GM12864 (cell line): ENCODE measurements at regions not wholly inside any gene's neighbourhood (a gene's known extent, or its start where the extent isn't known, plus 50 kb on each side); places are given as distances from the start of the nearest gene placed in this dataset.

ENCODE experiments used
- DNase-seq: peaks from one replicate; pipeline ENCODE4 v3.0.0-alpha.2; 2011; ENCODE audit warnings: low read depth
- H3K4me3 ChIP-seq: 2 replicates; pipeline ENCODE4 v1.5.1; 2011; ENCODE audit warnings: mild to moderate bottlenecking, low read depth, low read length, control low read depth
- CTCF ChIP-seq: IDR thresholded peaks from 2 replicates; pipeline ENCODE4 v1.5.1; 2011; ENCODE audit warnings: low read depth, mild to moderate bottlenecking, moderate library complexity, low read length, control low read depth, inconsistent platforms; ENCODE audit errors: missing control alignments

DNA sequence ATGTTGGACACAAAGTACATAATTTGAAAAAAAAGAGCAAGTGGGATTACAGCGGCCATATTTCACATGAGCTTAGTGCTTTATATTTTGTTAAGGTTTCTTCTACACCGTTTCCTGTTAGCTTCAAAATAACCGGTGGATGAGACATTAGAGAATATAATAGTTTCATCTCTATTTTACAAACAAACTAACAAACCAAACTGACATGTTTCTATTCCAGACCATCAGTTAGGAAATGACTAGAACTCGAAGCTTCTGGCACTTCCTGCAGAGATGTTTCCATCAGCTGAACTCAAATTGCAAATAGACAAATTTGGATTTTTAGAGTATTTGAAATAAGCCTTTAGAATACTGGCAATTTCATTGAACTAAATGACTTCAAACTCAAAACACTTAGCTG, 86.5 kb downstream of the MTRR start:
- no peak for TF ChIP-seq CTCF
- H3K4me3 ChIP-seq, result no peak overlapping the region
- DNase-seq, result no peak

DNA sequence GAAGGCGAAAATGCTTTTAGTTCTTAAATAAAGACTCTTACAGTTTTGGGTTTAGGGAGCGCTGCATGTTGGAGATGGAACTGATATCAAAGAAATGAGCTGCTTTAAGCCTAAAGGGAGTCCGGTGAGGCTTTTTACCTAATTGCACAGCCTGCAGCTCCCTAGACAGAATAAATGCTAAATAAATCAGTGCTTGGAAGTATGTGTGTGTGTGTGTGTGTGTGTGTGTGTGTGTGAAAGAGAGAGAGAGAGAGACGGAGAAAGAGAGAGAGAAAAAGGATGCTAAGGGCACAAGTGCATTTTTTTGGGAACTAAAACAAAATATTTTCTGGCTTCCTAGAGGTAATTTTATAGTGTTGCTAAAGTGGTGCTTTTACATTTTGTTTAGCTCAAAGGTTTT, 88.4 kb downstream of the MTRR start:
- H3K4me3 ChIP-seq, result no peak overlapping the region
- TF ChIP-seq CTCF, result no peak
- no peak for DNase-seq

GRCh38 chr5:7960142-7960541, 91.2 kb downstream of the MTRR start:
- no peak for DNase-seq
- no peak for TF ChIP-seq CTCF
- H3K4me3 ChIP-seq, result no peak overlapping the region

DNA sequence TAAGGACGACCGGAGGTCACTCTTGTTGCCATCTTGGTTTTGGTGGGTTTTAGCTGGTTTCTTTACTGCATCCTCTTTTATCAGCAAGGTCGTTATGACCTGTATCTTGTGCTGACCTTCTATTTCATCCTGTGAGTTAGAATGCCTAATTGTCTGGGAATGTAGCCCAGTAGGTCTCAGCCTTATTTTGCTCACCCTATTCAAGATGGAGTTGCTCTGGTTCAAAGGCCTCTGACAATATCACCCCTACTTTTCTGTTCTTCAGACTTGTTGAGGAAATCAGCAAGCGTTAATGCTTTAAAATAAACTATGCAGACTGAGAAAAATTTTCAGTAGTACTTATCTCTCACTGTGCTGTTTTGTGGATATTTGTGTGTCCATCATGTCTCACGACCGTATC, 92.6 kb downstream of the MTRR start:
- no peak for TF ChIP-seq CTCF
- H3K4me3 ChIP-seq, result no peak overlapping the region
- DNase-seq, result no peak

- no peak for TF ChIP-seq CTCF
- no peak for DNase-seq
- no peak overlapping the region for H3K4me3 ChIP-seq
Measured at GRCh38 chr5:7970816-7971215, 101.9 kb downstream of the MTRR start.

GRCh38 chr5:7976411-7977190, 107.7 kb downstream of the MTRR start:
- DNase-seq, result no peak
- H3K4me3 ChIP-seq, result no peak overlapping the region
- TF ChIP-seq CTCF, result no peak

DNA sequence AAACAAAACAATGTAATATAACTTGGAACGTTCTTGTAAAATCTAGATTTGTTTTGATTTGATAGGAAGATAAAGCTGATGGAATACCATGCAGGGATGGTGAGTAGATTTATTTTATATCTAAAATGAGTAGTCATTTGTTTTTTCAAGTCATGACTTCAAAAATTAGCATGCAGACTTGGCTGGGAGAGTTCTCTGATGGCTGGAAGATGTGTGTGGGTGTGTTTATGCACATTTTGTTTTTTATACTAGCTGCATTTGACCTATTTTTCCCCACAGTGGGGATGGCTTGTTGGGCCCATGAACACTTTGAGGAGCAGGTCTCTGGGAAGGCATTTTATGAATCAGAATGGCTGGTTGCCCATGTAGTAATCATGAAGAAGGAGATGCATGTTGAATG, 109.2 kb downstream of the MTRR start:
- DNase-seq, result no peak
- TF ChIP-seq CTCF, result no peak
- no peak overlapping the region for H3K4me3 ChIP-seq
